ENCODE measurements at regions not wholly inside any gene's neighbourhood (a gene's known extent, or its start where the extent isn't known, plus 50 kb on each side); places are given as distances from the start of the nearest gene placed in this dataset.
"Not testable (repeated sequence)": the region's sequence is repeated elsewhere in the genome, so short reads cannot be mapped to it uniquely, and the experiment has no call there.

DNA sequence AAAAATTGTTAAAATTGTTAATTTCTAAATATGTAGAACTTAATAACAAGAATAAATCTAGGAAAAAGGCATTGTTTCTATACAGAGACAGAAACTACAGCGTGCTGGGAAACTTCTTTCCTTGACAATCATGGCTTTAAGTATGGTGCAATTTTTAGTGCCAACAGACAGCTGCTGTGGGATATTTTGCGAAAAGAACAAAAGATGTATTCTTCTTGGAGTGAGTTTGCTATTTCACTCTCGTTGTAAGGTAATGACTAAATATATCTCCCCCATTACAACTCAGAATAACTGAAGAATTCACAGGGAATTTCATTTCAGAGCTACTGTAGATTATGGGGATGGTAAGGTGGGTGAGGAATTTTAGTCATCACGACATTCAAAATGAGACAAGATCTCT, 2055.0 kb upstream of the ACO1 start:
- no peak for DNase-seq
- Histone ChIP-seq H3K27me3 (ENCODE audit: control insufficient read depth, insufficient read depth, low read length) (no peaks in the 10 kb centered on the region), H3K36me3 (replicated peaks; ENCODE audit: control insufficient read depth, insufficient read depth, low read length) (no peaks in the 10 kb centered on the region)

DNA sequence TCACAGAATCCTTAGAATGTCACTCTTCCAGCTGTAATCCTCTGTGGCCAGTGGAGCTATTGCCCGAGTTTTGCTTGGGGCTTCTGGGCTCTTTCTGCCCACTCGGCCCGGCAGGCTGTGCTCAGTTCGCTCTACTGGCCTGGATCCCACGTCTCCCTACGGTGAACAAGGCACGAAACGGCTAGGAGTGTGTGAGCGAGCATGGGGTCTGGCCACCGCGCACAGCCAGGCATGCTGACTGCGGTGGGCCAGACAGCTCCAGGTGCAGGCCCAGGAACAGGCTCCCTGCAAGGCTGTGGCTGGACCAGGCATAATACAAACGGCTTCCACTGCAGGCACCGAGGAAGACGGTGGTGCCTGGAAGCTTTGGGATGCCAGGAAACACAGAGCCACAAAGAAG, 2035.5 kb upstream of the ACO1 start:
- Histone ChIP-seq H3K4me3 (ENCODE audit: insufficient read depth, low read depth, low read length) (no peak overlapping the region), H3K36me3 (replicated peaks; ENCODE audit: control insufficient read depth, insufficient read depth, low read length) (no peaks in the 10 kb centered on the region), H3K27me3 (ENCODE audit: control insufficient read depth, insufficient read depth, low read length) (no peaks in the 10 kb centered on the region)
- no peak for DNase-seq

More for the DNA sequence above, 2055.0 kb upstream of the ACO1 start:
- H3K4me3 ChIP-seq (ENCODE audit: insufficient read depth, low read depth, low read length) = no peak overlapping the region

DNA sequence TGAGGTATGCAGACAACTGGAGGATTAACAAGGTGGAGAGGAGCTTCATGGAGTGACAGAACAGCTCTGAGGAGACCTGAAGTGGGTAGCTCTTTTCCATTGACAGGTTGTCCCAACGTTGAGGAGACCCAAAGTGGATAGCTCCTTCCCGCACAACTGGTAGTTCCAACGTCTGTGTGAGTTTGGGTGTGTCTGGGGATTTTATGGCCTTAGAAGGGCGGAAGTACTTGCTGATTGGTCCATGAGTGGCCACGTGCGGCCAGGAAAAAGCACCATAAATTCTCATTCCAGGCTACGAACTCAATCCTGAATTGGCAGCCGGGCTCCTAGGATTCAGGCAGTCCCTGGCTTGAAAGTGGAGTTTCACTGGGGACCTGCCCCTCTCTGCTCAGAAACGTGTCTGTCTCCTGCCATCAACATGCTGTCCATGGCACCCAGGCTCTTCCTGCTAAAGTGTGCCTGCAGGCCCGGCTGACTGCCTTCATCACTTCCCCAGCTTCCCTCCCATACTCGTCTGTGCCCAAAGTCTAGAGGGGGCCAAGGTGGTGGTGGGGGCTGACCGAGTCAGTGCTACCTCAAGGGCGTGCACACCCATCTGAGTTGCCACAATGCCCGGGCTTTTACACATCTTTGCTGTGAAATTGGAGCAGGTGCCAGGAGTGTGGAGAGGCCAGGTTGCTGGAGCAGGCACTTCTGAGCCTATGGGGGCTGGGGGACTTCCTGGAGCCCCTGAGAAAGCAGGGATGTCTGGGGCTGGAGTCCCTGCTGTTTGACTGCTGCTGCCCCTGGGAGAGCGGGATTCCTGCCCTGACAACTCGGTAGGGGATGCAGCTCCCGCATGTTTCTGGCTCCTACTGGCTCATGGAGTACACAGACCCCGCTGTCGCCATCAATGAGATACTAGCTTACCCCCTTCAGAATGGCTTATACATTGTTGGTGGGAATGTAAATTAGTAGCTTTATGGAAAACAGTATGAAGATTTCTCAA, 2034.6 kb upstream of the ACO1 start:
- no peak for DNase-seq
- Histone ChIP-seq H3K4me3 (ENCODE audit: insufficient read depth, low read depth, low read length) (no peak overlapping the region), H3K36me3 (replicated peaks; ENCODE audit: control insufficient read depth, insufficient read depth, low read length) (no peaks in the 10 kb centered on the region), H3K27me3 (ENCODE audit: control insufficient read depth, insufficient read depth, low read length) (no peaks in the 10 kb centered on the region)

DNA sequence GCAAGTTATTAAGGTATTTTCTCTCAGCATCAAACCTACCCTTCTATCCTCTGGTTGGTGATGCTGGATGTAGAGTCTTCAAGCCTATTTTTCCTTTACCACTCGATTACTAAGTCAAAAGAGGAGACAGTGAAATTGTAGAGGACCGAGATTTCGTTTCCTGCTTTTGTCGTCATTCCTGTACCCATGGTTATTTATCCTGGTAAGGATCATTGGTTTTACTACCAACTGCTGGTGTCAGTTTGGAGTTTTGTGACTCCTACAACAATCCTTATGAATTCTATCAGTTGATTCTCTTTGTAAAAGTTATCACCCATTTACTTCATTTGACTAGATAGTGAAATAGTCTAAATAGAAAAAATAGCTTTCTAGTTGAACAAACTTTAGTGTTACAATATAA, 2028.2 kb upstream of the ACO1 start:
- Histone ChIP-seq H3K36me3 (replicated peaks; ENCODE audit: control insufficient read depth, insufficient read depth, low read length) (no peaks in the 10 kb centered on the region), H3K27me3 (ENCODE audit: control insufficient read depth, insufficient read depth, low read length) (no peaks in the 10 kb centered on the region), H3K4me3 (ENCODE audit: insufficient read depth, low read depth, low read length) (no peak overlapping the region)
- no peak for DNase-seq

DNA sequence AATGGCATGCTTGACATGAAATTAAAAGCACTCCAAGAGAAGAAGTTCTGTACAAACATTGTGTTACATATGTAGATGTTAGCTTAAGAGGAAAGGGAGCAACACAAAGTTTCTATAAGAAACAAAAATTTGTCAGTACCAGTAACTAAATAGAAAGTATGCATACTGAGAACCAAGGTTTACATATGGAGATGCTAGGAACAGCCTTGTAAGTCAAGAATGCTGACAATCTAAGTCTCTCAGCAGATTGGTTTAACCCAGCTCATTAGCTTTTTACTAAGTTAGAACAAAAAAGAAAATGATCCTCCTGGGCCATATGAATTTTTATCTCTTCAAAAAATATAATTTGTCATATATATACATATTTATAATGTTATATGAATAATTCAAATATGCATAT, 2022.1 kb upstream of the ACO1 start:
- no peaks in the 10 kb centered on the region for H3K27me3 ChIP-seq (ENCODE audit: control insufficient read depth, insufficient read depth, low read length)
- no peak overlapping the region for H3K4me3 ChIP-seq (ENCODE audit: insufficient read depth, low read depth, low read length)
- DNase-seq = no peak
- H3K36me3 ChIP-seq (replicated peaks; ENCODE audit: control insufficient read depth, insufficient read depth, low read length) = no peaks in the 10 kb centered on the region

DNA sequence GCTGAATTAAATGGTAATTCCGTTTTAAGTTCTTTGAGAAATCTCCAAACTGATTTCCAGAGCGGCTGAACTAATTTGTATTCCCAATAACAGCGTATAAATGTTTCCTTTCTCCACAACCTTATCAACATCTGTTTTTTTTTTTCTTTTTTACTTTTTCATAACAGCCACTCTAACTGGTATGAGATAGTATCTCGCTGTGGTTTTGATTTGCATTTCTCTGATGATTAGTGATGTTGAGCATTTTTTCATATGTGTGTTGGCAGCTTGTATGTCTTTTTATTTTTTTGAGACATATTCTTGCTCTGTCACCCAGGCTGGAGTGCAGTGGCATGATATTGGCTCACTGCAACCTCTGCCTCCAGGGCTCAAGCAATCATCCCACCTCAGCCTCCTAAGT, 2018.3 kb upstream of the ACO1 start:
- not testable (repeated sequence) for DNase-seq

DNA sequence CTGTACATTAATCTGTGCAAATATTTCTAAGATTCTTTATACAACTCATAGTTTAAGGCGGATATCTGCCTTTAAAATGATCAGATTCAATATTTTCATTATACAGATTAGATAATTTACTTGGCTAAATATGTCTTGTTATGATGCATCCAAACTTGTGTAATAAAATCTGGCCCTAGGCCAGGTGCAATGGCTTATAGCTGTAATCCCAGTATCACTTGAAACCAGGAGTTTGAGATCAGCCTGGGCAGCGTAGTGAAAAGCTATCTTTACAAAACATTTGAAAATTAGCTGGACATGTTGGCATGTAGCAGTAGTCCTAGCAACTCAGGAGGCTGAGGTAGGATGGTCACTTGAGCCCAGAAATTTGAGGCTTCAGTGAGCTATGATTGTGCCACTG, 2002.2 kb upstream of the ACO1 start:
- Histone ChIP-seq H3K27me3 (ENCODE audit: control insufficient read depth, insufficient read depth, low read length) (no peaks in the 10 kb centered on the region), H3K36me3 (replicated peaks; ENCODE audit: control insufficient read depth, insufficient read depth, low read length) (no peaks in the 10 kb centered on the region), H3K4me3 (ENCODE audit: insufficient read depth, low read depth, low read length) (no peak overlapping the region)
- DNase-seq = no peak

More for the DNA sequence above, 2018.3 kb upstream of the ACO1 start:
- H3K4me3 ChIP-seq (ENCODE audit: insufficient read depth, low read depth, low read length); H3K27me3 ChIP-seq (ENCODE audit: control insufficient read depth, insufficient read depth, low read length); H3K36me3 ChIP-seq (replicated peaks; ENCODE audit: control insufficient read depth, insufficient read depth, low read length): not testable (repeated sequence)

DNA sequence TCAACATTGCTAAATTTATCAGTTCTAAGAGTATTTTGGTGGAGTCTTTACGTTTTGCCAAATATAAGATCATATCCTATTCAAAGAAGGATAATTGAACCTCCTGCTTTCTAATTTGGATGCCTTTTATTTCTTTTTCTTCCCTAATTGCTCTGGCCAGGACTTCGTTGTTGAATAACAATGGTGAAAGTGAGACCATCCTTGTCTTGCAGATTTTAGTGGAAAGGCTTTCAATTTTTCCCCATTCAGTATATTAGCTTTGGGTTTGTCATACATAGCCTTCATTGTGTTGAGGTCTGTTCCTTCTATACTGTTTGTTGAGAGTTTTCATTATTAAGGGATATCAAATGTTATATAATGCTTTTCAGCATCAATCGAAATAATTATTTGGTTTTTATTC, 1974.2 kb upstream of the ACO1 start:
- Histone ChIP-seq H3K27me3 (ENCODE audit: control insufficient read depth, insufficient read depth, low read length) (no peaks in the 10 kb centered on the region), H3K4me3 (ENCODE audit: insufficient read depth, low read depth, low read length) (no peak overlapping the region), H3K36me3 (replicated peaks; ENCODE audit: control insufficient read depth, insufficient read depth, low read length) (no peaks in the 10 kb centered on the region)
- DNase-seq = no peak

DNA sequence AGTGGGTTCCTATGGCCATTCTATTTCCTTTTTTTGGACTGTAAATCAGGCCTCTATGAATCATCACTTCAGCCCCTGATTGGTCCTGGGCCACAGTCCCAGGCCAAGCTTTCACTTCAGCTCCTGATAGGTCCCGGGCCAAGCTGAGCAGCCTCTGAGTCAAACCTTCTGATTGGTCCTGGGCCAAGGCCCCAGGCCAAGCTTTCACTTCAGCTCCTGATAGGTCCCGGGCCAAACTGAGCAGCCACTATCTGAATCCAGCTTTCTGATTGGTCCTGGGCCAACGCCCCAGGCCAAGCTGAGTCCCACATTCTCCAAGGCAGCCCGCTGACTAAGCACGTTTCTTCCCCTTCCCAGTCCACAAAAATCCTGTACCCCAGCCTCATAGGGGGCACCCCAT, 1972.9 kb upstream of the ACO1 start:
- Histone ChIP-seq H3K27me3 (ENCODE audit: control insufficient read depth, insufficient read depth, low read length) (no peaks in the 10 kb centered on the region), H3K36me3 (replicated peaks; ENCODE audit: control insufficient read depth, insufficient read depth, low read length) (no peaks in the 10 kb centered on the region), H3K4me3 (ENCODE audit: insufficient read depth, low read depth, low read length) (no peak overlapping the region)
- no peak for DNase-seq

DNA sequence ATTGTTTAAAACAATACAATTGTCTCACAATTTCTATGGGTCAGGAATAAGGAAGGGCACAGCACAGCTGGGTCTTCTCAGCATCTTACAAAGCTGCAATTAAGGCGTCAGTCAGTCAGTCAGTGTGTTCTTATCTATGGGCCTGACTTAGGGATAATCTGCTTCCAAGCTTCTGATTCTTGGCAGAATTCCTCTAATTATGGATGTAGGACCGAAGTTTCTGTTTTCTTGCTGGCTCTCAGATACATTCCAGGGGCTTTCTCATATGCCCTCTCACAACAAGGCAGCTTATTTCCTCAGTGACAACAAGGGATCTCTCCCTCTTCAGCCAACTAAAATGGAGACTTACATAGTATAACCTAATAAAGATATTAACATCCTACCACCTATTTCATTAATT, 1925.3 kb upstream of the ACO1 start:
- H3K4me3 ChIP-seq (ENCODE audit: insufficient read depth, low read depth, low read length) = no peak overlapping the region
- no peak for DNase-seq
- H3K27me3 ChIP-seq (ENCODE audit: control insufficient read depth, insufficient read depth, low read length) = no peaks in the 10 kb centered on the region
- H3K36me3 ChIP-seq (replicated peaks; ENCODE audit: control insufficient read depth, insufficient read depth, low read length) = no peaks in the 10 kb centered on the region

DNA sequence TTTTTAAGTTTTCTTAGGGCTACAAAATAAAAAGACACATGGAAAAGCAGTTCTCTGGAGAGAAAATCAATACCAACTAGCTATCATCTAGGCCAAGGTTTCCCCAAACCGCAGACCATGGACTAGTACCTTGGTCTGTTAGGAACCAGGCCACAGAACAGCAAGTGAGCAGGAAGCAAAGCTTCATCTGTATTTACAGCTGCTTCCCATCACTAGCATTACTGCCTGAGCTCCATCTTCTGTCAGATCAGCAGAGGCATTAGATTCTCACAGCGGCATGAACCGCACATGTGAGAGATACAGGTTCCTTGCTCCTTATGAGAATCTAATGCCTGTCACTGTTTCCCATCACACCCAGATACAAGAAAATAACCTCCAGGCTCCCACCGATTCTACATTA, 1907.6 kb upstream of the ACO1 start:
- no peak for DNase-seq
- H3K36me3 ChIP-seq (replicated peaks; ENCODE audit: control insufficient read depth, insufficient read depth, low read length) = no peaks in the 10 kb centered on the region
- H3K4me3 ChIP-seq (ENCODE audit: insufficient read depth, low read depth, low read length) = no peak overlapping the region
- no peaks in the 10 kb centered on the region for H3K27me3 ChIP-seq (ENCODE audit: control insufficient read depth, insufficient read depth, low read length)

DNA sequence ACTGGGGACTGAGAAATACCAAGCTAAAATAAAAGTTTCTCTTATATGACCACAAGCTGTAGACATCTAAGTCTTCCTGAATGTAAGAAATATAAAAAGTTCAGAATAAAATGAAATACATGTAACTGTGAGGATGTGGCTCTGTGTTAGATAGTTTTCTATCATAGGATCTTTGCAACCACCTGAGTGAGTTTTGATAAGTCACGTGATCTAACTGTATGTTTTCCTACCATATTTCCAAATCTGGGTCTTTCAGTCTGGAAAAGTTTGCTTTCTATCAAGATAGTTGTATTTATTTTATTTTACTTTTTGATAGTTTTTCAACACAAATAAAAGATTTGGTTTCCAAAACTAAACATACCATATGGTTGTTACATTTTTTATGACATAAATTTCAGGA, 1905.8 kb upstream of the ACO1 start:
- Histone ChIP-seq H3K27me3 (ENCODE audit: control insufficient read depth, insufficient read depth, low read length) (no peaks in the 10 kb centered on the region), H3K4me3 (ENCODE audit: insufficient read depth, low read depth, low read length) (no peak overlapping the region), H3K36me3 (replicated peaks; ENCODE audit: control insufficient read depth, insufficient read depth, low read length) (no peaks in the 10 kb centered on the region)
- no peak for DNase-seq

DNA sequence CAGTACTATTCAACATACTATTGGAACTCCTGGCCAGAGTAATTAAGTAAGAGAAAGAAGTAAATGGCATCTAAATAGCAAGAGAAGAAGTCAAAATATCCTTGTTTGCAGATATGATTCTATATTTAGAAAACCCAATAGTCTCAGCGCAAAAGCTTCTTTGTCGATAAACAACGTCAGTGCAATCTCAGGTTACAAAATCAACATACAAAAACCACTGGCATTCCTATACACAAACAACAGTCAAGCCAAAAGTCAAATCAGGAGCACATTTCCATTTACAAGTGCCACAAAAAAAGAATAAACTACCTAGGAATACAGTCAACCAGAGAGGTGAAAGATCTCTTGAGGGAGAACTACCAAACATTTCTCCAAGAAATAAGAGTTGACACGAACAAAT, 1901.9 kb upstream of the ACO1 start:
- no peak overlapping the region for H3K4me3 ChIP-seq (ENCODE audit: insufficient read depth, low read depth, low read length)
- H3K27me3 ChIP-seq (ENCODE audit: control insufficient read depth, insufficient read depth, low read length) = no peaks in the 10 kb centered on the region
- no peaks in the 10 kb centered on the region for H3K36me3 ChIP-seq (replicated peaks; ENCODE audit: control insufficient read depth, insufficient read depth, low read length)
- DNase-seq = no peak

DNA sequence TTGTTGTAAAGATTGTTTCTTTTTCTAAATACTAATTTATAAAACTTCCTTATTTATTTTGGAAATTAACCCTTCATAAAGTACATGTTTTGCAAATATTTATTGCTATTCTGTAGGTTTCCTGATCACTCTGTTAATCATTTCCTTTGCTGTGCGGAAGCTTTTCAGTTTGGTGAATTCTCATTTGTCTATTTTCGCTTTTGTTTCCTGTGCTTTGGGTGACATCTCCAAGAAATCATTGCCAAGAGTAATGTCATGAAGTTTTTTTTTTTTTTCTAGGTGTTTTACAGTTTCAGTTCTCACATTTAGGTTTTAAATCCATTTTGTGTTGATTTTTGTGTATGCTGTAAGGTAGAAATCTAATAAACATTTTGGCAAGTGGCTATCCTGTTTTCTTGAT, 1899.8 kb upstream of the ACO1 start:
- DNase-seq = no peak
- H3K36me3 ChIP-seq (replicated peaks; ENCODE audit: control insufficient read depth, insufficient read depth, low read length) = no peaks in the 10 kb centered on the region
- H3K27me3 ChIP-seq (ENCODE audit: control insufficient read depth, insufficient read depth, low read length) = no peaks in the 10 kb centered on the region
- H3K4me3 ChIP-seq (ENCODE audit: insufficient read depth, low read depth, low read length) = no peak overlapping the region

DNA sequence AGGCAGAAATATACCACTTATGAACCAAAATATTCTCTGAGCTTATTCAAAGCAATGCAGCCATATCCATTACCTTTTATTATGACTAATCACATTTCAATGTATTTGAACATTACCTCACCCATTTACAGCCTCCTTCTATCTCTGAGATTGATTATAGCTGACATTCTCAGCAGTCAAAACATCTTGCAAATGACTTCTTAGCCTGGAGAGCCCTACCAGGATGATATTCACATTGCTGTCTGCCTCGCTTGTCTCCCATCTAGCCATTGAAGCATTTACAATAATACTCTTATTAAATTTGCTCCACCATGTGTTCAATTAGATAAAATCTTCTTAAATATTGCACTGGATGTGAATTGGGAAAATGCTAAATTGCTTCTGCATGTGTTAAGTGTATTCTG, 1879.9 kb upstream of the ACO1 start:
- no peak for DNase-seq
- no peaks in the 10 kb centered on the region for H3K27me3 ChIP-seq (ENCODE audit: control insufficient read depth, insufficient read depth, low read length)
- H3K36me3 ChIP-seq (replicated peaks; ENCODE audit: control insufficient read depth, insufficient read depth, low read length) = no peaks in the 10 kb centered on the region
- H3K4me3 ChIP-seq (ENCODE audit: insufficient read depth, low read depth, low read length) = no peak overlapping the region
